GM21390 (cell line): ENCODE measurements at regions not wholly inside any gene's neighbourhood (a gene's known extent, or its start where the extent isn't known, plus 50 kb on each side); places are given as distances from the start of the nearest gene placed in this dataset.
"Not testable (repeated sequence)": the region's sequence is repeated elsewhere in the genome, so short reads cannot be mapped to it uniquely, and the experiment has no call there.

ENCODE experiments used
- ATAC-seq: cut with Tn5 transposase; IDR thresholded peaks from one replicate; pipeline ENCODE4 v1.9.1; 2021; ENCODE audit not compliant: unreplicated experiment

GRCh38 chr21:24628536-24628935, 978.7 kb downstream of the MRPL39 start:
- no peak for ATAC-seq

- no peak for ATAC-seq
Observed at GRCh38 chr21:24628046-24628445, 979.2 kb downstream of the MRPL39 start.

GRCh38 chr21:24617819-24618218, 989.5 kb downstream of the MRPL39 start:
- no peak for ATAC-seq

- no peak for ATAC-seq
Observed at GRCh38 chr21:24594082-24594481, 1013.2 kb downstream of the MRPL39 start.

- ATAC-seq = no peak
Observed at GRCh38 chr21:24590261-24590660, 1017.0 kb downstream of the MRPL39 start.

- no peak for ATAC-seq
Observed at GRCh38 chr21:24583473-24583872, 1023.8 kb downstream of the MRPL39 start.

GRCh38 chr21:24577301-24577700, 1030.0 kb downstream of the MRPL39 start:
- no peak for ATAC-seq

- no peak for ATAC-seq
Observed at GRCh38 chr21:24561291-24561690, 1046.0 kb downstream of the MRPL39 start.

GRCh38 chr21:24552491-24552890, 1054.8 kb downstream of the MRPL39 start:
- no peak for ATAC-seq

GRCh38 chr21:24545807-24546361, 1061.4 kb downstream of the MRPL39 start:
- ATAC-seq = no peak

GRCh38 chr21:24514081-24514733, 1093.1 kb downstream of the MRPL39 start:
- no peak for ATAC-seq

GRCh38 chr21:24509131-24509530, 1098.2 kb downstream of the MRPL39 start:
- no peak for ATAC-seq

- ATAC-seq = no peak
Observed at GRCh38 chr21:24486973-24487372, 1120.3 kb downstream of the MRPL39 start.

- ATAC-seq = not testable (repeated sequence)
Observed at GRCh38 chr21:24483361-24483760, 1123.9 kb downstream of the MRPL39 start.

GRCh38 chr21:24470852-24471251, 1136.4 kb downstream of the MRPL39 start:
- no peak for ATAC-seq

GRCh38 chr21:24456358-24456757, 1150.9 kb downstream of the MRPL39 start:
- ATAC-seq = no peak

- no peak for ATAC-seq
Observed at GRCh38 chr21:24450119-24450518, 1157.2 kb downstream of the MRPL39 start.

GRCh38 chr21:24445517-24445916, 1161.8 kb downstream of the MRPL39 start:
- ATAC-seq = no peak

GRCh38 chr21:24444736-24445135, 1162.5 kb downstream of the MRPL39 start:
- ATAC-seq = no peak

GRCh38 chr21:24436236-24436635, 1171.0 kb downstream of the MRPL39 start:
- no peak for ATAC-seq

GRCh38 chr21:24428591-24429199, 1178.6 kb downstream of the MRPL39 start:
- ATAC-seq = peak; percentile 94

- ATAC-seq = no peak
Observed at GRCh38 chr21:24424776-24425175, 1182.5 kb downstream of the MRPL39 start.

- ATAC-seq = no peak
Observed at GRCh38 chr21:24423546-24423945, 1183.7 kb downstream of the MRPL39 start.
